ENCODE measurements at regions not wholly inside any gene's neighbourhood (a gene's known extent, or its start where the extent isn't known, plus 50 kb on each side); places are given as distances from the start of the nearest gene placed in this dataset.
"Not testable (repeated sequence)": the region's sequence is repeated elsewhere in the genome, so short reads cannot be mapped to it uniquely, and the experiment has no call there.

- DNase-seq: not testable (repeated sequence)
Observed at GRCh38 chr17:27104605-27105221, 189.2 kb upstream of the WSB1 start.

GRCh38 chr17:27105636-27106035, 188.3 kb upstream of the WSB1 start:
- no peak for DNase-seq

- DNase-seq: no peak
Observed at GRCh38 chr17:27106347-27106981, 187.4 kb upstream of the WSB1 start.

- DNase-seq: no peak
Observed at GRCh38 chr17:27106982-27107360, 186.9 kb upstream of the WSB1 start.

GRCh38 chr17:27107386-27108328, 186.3 kb upstream of the WSB1 start:
- DNase-seq: not testable (repeated sequence)

- DNase-seq: no peak
Observed at GRCh38 chr17:27109346-27109745, 184.6 kb upstream of the WSB1 start.

- DNase-seq: no peak
Observed at GRCh38 chr17:27153005-27153404, 140.9 kb upstream of the WSB1 start.

GRCh38 chr17:27155866-27156265, 138.0 kb upstream of the WSB1 start:
- DNase-seq: no peak

GRCh38 chr17:27157297-27157696, 136.6 kb upstream of the WSB1 start:
- no peak for DNase-seq

- DNase-seq: no peak
Observed at GRCh38 chr17:27157898-27158297, 136.0 kb upstream of the WSB1 start.

GRCh38 chr17:27158382-27158781, 135.5 kb upstream of the WSB1 start:
- no peak for DNase-seq

GRCh38 chr17:27180322-27180721, 113.6 kb upstream of the WSB1 start:
- DNase-seq: no peak

- DNase-seq: not testable (repeated sequence)
Observed at GRCh38 chr17:27181379-27181925, 112.5 kb upstream of the WSB1 start.

- no peak for DNase-seq
Observed at GRCh38 chr17:27181935-27182334, 112.0 kb upstream of the WSB1 start.

- DNase-seq: not testable (repeated sequence)
Observed at GRCh38 chr17:27197505-27197904, 96.4 kb upstream of the WSB1 start.

- DNase-seq: no peak
Observed at GRCh38 chr17:27199948-27200347, 94.0 kb upstream of the WSB1 start.

- no peak for DNase-seq
Observed at GRCh38 chr17:27200476-27200875, 93.4 kb upstream of the WSB1 start.

GRCh38 chr17:27203241-27203640, 90.7 kb upstream of the WSB1 start:
- no peak for DNase-seq

- DNase-seq: no peak
Observed at GRCh38 chr17:27206447-27206846, 87.5 kb upstream of the WSB1 start.

- DNase-seq: no peak
Observed at GRCh38 chr17:27207073-27207513, 86.8 kb upstream of the WSB1 start.

- not testable (repeated sequence) for DNase-seq
Observed at GRCh38 chr17:27208370-27208769, 85.5 kb upstream of the WSB1 start.

GRCh38 chr17:27209316-27209715, 84.6 kb upstream of the WSB1 start:
- DNase-seq: no peak

GRCh38 chr17:27210809-27211208, 83.1 kb upstream of the WSB1 start:
- not testable (repeated sequence) for DNase-seq

Measured in NCI-H187 (cell line).